ENCODE measurements at regions not wholly inside any gene's neighbourhood (a gene's known extent, or its start where the extent isn't known, plus 50 kb on each side); places are given as distances from the start of the nearest gene placed in this dataset.

DNA sequence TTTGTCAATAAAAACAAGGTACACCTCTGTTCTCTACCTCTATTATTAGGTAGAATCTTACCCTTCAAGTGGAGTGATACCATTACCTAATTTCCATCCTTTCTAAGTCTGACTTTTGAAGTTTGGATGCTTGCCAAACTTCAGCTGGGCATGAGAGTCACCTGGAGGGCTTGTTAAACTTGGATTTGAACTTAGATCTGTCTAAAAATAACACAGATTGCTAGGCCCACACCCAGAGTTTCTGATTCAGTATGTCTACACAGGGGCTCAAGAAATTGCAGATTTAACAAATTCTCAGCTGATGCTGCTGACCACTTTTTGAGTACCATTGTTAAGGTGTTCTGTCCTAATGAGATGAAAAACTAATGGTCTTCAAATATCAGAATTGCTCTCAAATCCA lies 512.2 kb downstream of the LMO7 start:
- no peak for DNase-seq
- intact Hi-C loops (cut with DNase I), result no loop called here

DNA sequence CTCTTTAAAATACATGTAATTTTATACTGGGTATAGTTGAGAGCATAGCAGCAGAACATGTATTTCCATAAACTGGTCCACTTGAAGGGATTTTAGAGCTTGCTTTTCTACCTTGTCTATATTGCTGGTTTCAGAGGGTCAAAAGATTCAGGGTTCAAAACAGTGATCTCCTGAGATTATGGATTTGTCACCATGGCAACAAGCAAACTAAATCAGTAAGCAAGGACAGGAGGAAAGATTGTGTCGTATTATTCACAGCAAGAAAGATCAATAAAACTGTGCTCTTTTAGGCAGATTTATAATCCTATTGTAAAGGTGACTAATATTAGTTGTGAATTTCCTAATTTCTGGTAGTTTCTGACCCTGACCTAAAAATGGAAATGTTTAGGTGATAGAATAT lies 496.4 kb downstream of the LMO7 start:
- intact Hi-C loops (cut with DNase I), result no loop called here

DNA sequence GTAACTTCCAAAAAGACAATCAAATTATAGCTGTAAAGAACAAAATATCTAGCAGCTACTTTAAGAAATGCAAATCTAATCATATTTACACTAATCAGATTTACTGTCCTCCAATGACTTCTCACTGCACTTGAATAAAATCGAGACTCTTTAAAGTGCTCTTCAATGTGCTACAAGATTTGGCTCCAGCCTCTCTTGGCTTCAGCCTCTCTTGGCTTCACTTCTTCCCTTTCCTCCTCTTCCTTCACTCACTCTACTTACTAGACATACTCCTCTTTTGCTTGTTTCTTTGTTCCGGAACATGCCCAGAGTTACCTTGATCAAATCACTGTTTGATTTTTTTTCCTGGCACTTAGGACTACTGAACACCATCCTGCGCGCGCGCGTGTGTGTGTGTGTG lies 495.4 kb downstream of the LMO7 start:
- no peak for DNase-seq

More for the DNA sequence above, 496.4 kb downstream of the LMO7 start:
- no peak for DNase-seq

DNA sequence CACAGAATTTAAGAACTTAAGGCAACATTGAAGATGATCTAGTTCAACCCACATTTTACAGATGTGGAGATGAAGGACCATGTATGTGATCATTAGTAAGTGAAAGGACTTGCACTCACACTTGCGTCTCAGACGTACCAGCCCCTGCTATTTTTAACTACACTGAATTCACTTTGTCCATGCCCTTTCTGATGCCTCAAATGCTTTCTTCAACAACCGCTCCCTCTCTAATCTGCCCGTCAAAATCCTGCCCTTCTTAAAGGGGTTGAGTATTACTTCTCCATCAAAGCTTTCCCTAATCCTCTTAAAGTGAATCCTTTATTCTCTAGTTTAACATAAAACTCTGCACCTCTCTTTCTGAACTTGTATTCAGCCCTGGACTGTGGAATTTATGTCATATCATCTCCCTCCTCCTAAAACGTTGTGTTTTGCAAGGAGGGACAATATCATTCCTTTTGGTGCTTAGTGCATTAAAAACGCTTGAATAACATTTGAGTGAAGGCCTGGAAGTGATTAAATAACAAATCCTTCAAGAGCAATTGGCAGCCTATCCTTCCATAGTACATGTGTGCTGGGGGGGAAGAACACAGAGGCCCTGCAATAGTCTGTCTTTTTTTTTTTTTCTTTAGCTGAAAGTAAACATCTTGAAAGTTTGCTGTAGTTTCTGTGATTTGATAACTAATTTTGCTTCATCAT lies 493.3 kb downstream of the LMO7 start:
- no peak for DNase-seq
- intact Hi-C loops (cut with DNase I), result no loop called here

More for the DNA sequence above, 495.4 kb downstream of the LMO7 start:
- intact Hi-C loops (cut with DNase I), result no loop called here

DNA sequence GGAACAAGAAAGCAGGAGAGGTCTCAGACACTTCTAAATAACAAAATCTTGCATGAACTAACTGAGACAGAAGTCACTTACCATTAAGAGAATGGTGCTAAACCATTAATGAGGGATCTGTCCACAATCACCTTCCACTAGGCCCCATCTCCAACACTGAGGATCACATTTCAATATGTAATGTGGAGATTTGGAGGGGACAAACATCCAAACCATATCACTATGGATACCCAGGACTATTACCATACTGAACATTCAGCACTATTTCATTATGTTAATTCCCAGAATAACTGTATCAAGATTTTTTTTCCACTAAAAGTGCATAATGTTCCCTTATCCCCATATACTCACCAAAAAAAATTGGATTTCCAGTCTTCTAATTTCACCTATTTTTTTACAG lies 491.8 kb downstream of the LMO7 start:
- intact Hi-C loops (cut with DNase I), result no loop called here
- DNase-seq, result no peak

DNA sequence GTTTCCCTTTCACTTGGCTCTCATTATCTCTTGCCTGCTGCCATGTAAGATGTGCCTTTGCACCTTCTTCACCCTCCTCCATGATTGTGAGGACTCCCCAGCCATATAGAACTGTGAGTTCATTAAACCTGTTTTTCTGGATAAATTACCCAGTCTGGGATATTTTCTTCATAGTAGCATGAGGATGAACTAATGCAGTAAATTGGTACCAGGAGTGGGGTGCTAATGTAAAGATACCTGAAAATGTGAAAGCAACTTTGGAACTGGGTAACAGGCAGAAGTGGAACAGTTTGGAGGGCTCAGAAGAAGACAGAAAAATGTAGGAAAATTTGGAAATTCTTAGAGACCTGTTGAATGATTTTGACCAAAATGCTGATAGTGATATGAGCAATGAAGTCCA lies 487.4 kb downstream of the LMO7 start:
- DNase-seq, result no peak
- intact Hi-C loops (cut with DNase I), result no loop called here

DNA sequence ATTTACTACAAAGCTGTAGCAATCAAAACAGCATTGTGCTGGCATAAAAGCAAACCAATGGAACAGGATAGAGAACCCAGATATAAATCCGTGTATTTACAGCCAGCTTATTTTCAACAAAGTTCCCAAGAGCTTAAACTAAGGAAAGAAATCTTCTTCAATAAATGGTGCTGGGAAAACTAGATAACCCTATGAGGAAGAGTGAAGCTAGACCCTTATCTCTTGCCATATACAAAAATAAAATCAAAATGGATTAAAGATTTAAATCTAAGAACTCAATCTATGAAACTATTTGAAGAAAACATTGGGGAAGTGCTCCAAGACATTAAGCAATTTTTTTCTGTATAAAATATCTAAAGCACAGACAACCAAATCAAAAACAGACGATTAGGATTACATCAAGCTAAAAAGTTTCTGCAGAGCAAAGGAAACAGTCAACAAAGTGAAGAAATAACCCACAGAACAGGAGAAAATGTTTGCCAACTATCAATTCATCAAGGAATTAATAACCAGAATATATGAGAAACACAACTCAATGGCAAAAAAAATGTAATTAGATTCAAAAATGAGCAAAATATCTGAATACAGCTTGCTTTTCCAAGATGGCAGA lies 480.7 kb downstream of the LMO7 start:
- no peak for DNase-seq
- intact Hi-C loops (cut with DNase I), result no loop called here

DNA sequence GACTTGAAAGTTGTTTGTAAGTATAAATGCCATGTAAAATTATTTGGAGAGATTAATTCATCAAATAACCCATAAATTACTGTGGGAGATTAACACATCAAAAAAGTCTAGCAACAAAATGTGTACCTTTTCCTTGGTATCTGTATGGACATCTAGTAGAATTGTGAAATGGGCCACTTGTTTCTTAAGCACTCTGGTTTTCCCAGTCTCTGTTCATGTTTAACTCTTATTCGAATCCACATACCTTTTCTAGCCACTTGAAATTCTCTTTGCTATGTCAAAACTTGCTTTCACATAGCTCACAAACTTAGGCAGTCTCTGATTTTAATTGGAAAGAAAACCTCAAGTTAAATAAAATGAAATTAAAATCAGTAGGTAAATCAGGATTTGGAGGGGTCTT lies 470.6 kb downstream of the LMO7 start:
- no peak for DNase-seq
- intact Hi-C loops (cut with DNase I), result no loop called here

DNA sequence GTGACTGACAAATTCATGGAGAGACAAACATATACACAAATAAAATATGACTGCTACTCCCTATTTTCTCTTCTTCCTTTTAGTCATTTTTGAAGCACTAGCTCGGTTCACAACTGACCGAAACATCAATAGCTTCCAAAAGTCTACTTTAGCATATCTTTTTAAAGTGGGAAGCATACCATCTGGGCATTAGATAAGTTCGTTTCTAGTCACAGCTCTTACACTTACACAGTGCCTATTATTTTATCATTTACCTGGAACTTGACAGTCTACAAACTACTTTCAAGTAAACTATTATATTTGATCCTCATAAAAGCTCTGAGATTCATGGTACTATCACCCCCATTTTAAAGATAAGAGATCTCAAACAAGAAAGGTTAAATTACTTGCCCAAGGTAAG lies 458.5 kb downstream of the LMO7 start:
- intact Hi-C loops (cut with DNase I), result no loop called here

DNA sequence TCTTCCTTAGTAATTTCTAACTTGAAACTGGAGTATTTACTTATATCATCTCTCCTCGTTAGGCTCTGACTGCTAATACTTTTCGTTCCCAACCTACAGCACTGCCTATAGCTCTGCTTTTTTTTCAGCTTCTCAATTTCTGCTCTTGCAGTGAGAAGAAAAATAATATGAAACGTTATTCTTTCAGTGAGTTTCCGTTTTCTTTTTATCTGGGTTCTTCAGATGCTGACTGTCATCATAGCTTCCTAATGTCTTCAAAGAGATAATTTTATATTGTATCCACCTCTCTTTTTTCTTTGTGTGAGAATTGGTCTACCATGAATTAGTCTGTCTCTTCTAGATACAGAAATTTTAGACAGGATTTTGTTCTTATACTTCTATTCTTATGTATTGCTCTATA lies 454.9 kb downstream of the LMO7 start:
- intact Hi-C loops (cut with DNase I), result no loop called here
- no peak for DNase-seq

More for the DNA sequence above, 458.5 kb downstream of the LMO7 start:
- DNase-seq, result no peak

DNA sequence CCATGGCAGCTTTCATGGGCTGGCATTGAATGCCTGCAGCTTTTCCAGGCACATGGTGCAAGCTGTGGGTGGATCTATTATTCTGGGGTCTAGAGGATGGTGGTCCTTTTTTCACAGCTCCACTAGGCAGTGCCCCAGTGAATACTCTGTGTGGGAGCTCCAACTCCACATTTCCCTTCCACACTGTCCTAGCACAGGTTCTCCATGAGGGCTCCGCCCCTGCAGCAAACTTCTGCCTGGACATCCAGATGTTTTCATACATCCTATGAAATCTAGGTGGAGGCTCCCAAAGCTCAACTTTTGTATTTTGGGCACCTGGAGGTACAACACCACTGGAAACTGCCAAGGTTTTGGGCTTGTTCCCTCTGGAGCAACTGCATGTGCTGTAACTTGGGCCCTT lies 450.6 kb downstream of the LMO7 start:
- DNase-seq, result no peak
- intact Hi-C loops (cut with DNase I), result no loop called here

DNA sequence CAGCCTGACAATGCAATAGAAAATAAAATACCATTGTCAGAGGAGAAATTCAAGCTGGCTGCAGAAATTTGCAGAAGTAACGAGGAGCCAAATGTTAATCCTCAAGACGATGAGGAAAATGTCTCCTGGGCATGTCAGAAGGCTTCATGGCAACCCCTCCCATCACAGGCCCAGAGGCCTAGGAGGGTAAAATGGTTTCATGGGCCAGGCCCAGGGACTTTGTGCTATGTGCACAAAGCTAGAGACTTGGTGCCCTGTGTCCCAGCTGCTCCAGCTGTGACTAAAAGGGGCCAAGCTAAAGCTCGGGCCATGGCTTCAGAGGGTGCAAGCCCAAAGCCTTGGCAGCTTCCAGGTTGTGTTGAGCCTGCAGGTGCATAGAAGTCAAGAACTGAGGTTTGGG lies 431.7 kb downstream of the LMO7 start:
- intact Hi-C loops (cut with DNase I), result no loop called here
- no peak for DNase-seq

DNA sequence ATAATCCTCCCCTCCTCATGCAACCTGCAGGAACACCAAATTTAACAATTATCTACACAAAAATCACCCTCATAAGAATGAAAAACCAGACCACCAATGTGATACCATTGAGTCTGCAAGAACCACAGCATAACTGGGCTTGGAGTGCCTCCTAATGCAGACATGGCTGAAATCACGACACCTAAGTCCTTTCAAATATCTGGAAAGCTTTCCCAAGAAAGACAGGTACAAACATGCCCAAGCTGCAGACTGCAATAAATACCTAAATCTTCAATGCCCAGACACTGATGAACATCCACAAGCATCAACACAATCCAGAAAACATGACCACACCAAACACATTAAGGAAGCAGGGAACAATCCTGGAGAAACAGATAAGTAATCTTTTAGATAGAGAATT lies 417.1 kb downstream of the LMO7 start:
- intact Hi-C loops (cut with DNase I), result no loop called here
- DNase-seq, result no peak

DNA sequence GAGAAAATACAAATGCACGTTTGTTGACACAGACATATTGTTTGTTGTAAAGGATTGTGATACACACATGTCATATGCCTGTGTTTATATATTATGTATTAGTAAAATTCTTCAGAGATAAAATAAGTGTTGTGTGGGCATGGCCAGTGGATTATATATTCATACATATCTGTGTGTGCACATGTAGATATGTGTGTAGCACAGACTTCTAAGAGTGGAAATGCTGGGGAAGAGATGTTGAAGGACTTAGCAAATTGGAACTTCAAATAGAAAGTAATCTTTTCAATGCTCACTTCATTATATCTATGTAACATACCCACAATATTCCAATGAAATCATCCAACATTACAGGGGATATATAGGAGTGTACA lies 413.2 kb downstream of the LMO7 start:
- intact Hi-C loops (cut with DNase I), result no loop called here
- DNase-seq, result no peak

DNA sequence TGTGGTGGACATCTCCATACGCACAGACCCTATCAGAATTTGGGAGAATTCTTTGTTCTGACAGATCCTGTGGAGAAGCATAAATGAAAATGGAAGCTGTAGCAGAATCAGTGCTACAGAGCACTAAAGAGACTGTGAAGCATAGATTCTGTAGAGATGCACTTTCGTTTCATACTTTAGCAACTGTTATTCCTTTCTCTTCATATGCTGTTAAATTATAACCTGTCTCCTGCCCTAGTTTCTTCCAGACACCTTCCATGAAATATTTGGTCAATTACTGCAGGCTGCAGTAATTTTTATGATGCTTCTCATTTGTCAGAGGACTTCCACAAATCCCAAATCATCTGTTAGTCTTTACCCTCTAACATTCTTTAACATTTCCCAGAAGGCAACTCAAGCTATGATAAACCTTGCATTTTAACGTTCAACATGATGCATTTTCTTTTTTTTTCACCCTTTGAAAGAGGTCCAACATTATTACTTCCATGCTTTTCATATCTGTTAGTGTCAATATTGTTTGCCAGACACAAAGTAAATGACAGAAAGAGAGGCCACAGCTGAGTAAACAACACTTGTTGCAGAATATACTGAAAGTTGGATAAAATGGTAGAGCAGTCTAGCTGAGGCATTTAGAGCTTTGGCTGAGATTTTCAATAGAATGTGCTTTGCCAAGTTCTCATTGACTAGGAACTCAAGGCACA lies 412.7 kb downstream of the LMO7 start:
- no peak for DNase-seq
- intact Hi-C loops (cut with DNase I), result no loop called here

DNA sequence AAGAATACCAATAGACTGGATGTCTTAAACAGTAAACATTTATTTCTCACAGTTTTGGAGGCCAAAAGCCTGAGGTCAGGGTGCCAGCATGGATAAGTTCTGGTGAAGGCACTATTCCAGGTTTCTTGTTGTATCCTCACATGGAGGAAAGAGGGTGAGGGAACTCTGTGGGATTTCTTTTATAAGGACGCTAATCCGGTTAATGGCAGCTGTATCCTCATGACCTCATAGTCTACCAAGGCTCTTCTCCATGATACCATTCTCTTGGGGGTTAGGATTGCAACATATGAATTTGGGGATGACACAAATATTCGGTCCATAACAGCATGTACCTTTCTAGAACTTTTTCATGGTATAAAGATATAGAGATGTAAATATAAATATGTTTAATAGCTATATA lies 412.0 kb downstream of the LMO7 start:
- intact Hi-C loops (cut with DNase I), result no loop called here
- DNase-seq, result no peak

DNA sequence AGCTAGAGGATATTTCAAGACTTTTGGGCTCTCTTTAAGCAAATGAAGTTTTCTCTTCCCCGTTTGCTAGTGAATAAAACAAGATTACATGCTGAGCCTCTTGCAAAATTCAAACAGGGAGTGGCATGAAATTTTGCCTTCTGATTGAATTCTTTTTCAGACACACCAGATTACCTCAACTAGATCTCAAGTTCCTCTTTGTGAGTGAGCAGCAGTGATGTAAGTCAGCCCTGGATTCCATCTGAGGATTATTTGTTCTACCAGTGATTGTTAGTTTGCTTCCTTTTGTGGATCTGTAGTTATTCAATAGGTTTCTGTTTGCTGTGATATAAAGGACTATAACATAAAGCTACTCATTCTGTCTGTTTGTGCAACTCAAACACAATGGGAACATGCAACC lies 407.7 kb downstream of the LMO7 start:
- intact Hi-C loops (cut with DNase I), result no loop called here

DNA sequence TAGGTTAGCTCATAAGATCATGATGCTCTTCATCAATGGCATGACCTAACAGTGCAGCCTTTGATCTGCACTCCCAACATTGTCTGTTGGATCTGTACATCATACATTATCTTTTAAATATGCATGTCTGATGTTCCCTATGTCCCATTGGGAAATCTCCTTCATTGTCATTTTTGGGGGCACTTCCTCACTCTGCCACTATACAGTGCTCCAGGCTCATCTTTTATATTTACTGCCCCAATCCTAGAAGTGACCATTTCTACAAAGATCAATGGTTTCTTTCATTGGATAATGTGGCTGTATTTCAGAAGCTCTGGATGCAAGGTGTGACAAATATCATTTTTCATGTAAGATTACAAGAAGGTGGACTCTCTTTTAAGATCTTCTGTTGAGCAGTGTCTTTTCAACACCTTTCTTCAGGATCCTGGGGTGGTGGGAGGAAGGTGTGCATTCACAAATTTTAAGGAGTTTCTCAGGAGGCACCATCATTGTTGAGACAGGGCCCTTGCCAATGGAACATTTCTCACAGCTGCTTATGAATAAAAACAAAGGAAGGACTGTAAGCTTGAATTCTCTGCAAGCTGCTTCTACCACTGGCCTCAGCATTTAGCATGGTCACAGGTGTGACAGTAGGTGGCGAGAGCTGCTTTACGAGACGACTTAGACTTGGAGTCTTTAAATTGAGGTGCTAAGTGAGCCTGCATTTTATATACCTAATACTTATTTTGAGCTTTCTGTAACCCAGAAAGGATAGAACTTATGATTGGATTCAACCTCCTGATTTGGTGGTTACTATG lies 403.0 kb downstream of the LMO7 start:
- intact Hi-C loops (cut with DNase I), result no loop called here
- no peak for DNase-seq

More for the DNA sequence above, 407.7 kb downstream of the LMO7 start:
- no peak for DNase-seq

DNA sequence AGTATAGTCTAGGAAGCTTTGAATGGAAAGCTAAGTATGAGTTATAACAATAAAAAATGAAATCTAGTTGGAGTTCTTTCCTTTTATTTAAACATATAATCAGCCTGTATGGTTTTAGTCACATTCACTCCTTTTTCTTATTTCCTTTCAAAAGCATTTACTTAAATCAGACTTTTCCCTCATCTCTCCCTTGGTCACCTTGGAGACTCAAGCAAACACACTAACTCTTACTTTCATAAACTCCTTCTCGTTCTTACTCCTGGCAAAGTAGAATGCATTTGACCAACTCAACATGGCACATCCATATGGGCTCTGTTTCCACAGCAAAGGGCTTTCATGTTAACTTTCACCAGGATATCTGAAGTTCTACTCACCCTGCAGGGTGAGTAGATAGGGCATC lies 400.0 kb downstream of the LMO7 start:
- no peak for DNase-seq
- intact Hi-C loops (cut with DNase I), result no loop called here

DNA sequence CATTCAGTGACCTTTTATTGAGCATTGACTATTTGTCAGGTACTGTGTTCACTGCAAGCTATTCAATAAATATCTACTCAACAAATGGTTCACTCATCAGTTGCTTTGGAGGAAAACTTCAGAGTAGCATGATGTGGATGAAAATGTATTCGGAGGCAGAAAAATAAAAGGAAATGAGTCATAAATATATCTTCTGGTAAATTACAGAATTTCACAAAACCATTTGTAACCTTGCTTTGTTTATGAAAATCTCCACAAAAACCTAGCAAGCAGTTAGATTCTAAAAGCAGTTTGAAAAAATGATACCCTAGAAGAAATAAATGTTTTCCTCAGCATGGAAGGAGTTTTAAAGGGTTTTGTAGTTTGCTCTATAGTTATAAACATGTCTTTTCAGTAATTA lies 399.6 kb downstream of the LMO7 start:
- DNase-seq, result no peak
- intact Hi-C loops (cut with DNase I), result no loop called here

All from head of caudate nucleus (tissue), 42 donors.